ENCODE measurements at regions not wholly inside any gene's neighbourhood (a gene's known extent, or its start where the extent isn't known, plus 50 kb on each side); places are given as distances from the start of the nearest gene placed in this dataset.
"Not testable (repeated sequence)": the region's sequence is repeated elsewhere in the genome, so short reads cannot be mapped to it uniquely, and the experiment has no call there.

GRCh38 chr9:134562146-134562849, 79.3 kb upstream of the COL5A1 start:
- FAIRE-seq, result no peak

GRCh38 chr9:134563397-134563796, 78.2 kb upstream of the COL5A1 start:
- FAIRE-seq, result no peak

- FAIRE-seq, result no peak
Observed at GRCh38 chr9:134564431-134565170, 77.0 kb upstream of the COL5A1 start.

- no peak for FAIRE-seq
Observed at GRCh38 chr9:134565316-134565915, 76.2 kb upstream of the COL5A1 start.

GRCh38 chr9:134566196-134566847, 75.3 kb upstream of the COL5A1 start:
- no peak for FAIRE-seq

GRCh38 chr9:134566936-134567335, 74.7 kb upstream of the COL5A1 start:
- no peak for FAIRE-seq

GRCh38 chr9:134568116-134568515, 73.5 kb upstream of the COL5A1 start:
- no peak for FAIRE-seq

- peak; percentile 43 for FAIRE-seq
Observed at GRCh38 chr9:134568811-134569210, 72.8 kb upstream of the COL5A1 start.

GRCh38 chr9:134569626-134570025, 72.0 kb upstream of the COL5A1 start:
- no peak for FAIRE-seq

GRCh38 chr9:134570151-134570621, 71.4 kb upstream of the COL5A1 start:
- no peak for FAIRE-seq

GRCh38 chr9:134570711-134571325, 70.8 kb upstream of the COL5A1 start:
- no peak for FAIRE-seq

GRCh38 chr9:134571326-134571931, 70.2 kb upstream of the COL5A1 start:
- FAIRE-seq, result no peak

GRCh38 chr9:134571946-134572917, 69.4 kb upstream of the COL5A1 start:
- no peak for FAIRE-seq

GRCh38 chr9:134574686-134575085, 66.9 kb upstream of the COL5A1 start:
- FAIRE-seq, result not testable (repeated sequence)

GRCh38 chr9:134575103-134575900, 66.3 kb upstream of the COL5A1 start:
- FAIRE-seq, result no peak

GRCh38 chr9:134575901-134576176, 65.8 kb upstream of the COL5A1 start:
- no peak for FAIRE-seq

GRCh38 chr9:134585021-134585561, 56.5 kb upstream of the COL5A1 start:
- no peak for FAIRE-seq

GRCh38 chr9:134585746-134586706, 55.6 kb upstream of the COL5A1 start:
- FAIRE-seq, result no peak

GRCh38 chr9:134589748-134590147, 51.9 kb upstream of the COL5A1 start:
- no peak for FAIRE-seq
